ENCODE measurements at regions not wholly inside any gene's neighbourhood (a gene's known extent, or its start where the extent isn't known, plus 50 kb on each side); places are given as distances from the start of the nearest gene placed in this dataset.

- H3K14ac ChIP-seq (ENCODE audit: insufficient read depth, low read length), result no peak overlapping the region
- no CpG with 5 or more reads among the region's 1 CpG for WGBS (ENCODE audit: extremely low coverage, insufficient read length, low lambda C conversion rate)
- no peaks in the 10 kb centered on the region for H3K79me1 ChIP-seq (ENCODE audit: insufficient read depth, low read depth, low read length, poor library complexity, severe bottlenecking)
- H3K4me1 ChIP-seq (ENCODE audit: insufficient read depth, low read length), result no peaks in the 10 kb centered on the region
- no peak overlapping the region for H2BK12ac ChIP-seq (ENCODE audit: insufficient read length, low read depth, low read length)
- H3K9me3 Mint-ChIP-seq, result peaks cover 8 to 9% of the 10 kb centered on the region in 2 experiments; a peak in 4 of 5 replicates
- H3K4ac ChIP-seq (ENCODE audit: low read depth, low read length), result no peak overlapping the region
- H3K4me3 Mint-ChIP-seq, result no peak overlapping the region
- H3K9me3 ChIP-seq (ENCODE audit: control insufficient read depth, low read depth, low read length), result no peaks in the 10 kb centered on the region
- no peak overlapping the region for H2BK5ac ChIP-seq (ENCODE audit: insufficient read length, low read length)
- no peak overlapping the region for H2BK20ac ChIP-seq (ENCODE audit: low read depth, low read length, poor library complexity, severe bottlenecking)
- no peak overlapping the region for H4K5ac ChIP-seq (ENCODE audit: insufficient read length, low read depth, low read length)
- no peak overlapping the region for H3K56ac ChIP-seq (ENCODE audit: insufficient read length, low read depth, low read length)
- H3K27me3 ChIP-seq (ENCODE audit: insufficient read depth, low read length), result no peaks in the 10 kb centered on the region
- no peak overlapping the region for H3K4me2 ChIP-seq (ENCODE audit: insufficient read depth, insufficient read length, low read length)
- H2BK120ac ChIP-seq (ENCODE audit: low read depth, low read length, poor library complexity, severe bottlenecking), result no peak overlapping the region
- no peaks in the 10 kb centered on the region for H3K79me2 ChIP-seq (ENCODE audit: insufficient read depth, low read length)
- no peak overlapping the region for H2BK15ac ChIP-seq (ENCODE audit: low read depth, low read length)
- no peak overlapping the region for H3K27ac ChIP-seq (ENCODE audit: insufficient read length, low read depth, low read length)
- no peaks in the 10 kb centered on the region for H3K27me3 Mint-ChIP-seq (ENCODE audit: low read depth)
- no peak overlapping the region for H4K8ac ChIP-seq (replicated peaks; ENCODE audit: insufficient read length, low read depth, low read length)
- no peak overlapping the region for H4K91ac ChIP-seq (ENCODE audit: insufficient read length, low read depth, low read length)
- H2AFZ ChIP-seq (ENCODE audit: low read length), result no peak overlapping the region
- no peak for DNase-seq
- no peak overlapping the region for H3T11ph ChIP-seq (ENCODE audit: low read length)
- TF ChIP-seq, protein P1, sequence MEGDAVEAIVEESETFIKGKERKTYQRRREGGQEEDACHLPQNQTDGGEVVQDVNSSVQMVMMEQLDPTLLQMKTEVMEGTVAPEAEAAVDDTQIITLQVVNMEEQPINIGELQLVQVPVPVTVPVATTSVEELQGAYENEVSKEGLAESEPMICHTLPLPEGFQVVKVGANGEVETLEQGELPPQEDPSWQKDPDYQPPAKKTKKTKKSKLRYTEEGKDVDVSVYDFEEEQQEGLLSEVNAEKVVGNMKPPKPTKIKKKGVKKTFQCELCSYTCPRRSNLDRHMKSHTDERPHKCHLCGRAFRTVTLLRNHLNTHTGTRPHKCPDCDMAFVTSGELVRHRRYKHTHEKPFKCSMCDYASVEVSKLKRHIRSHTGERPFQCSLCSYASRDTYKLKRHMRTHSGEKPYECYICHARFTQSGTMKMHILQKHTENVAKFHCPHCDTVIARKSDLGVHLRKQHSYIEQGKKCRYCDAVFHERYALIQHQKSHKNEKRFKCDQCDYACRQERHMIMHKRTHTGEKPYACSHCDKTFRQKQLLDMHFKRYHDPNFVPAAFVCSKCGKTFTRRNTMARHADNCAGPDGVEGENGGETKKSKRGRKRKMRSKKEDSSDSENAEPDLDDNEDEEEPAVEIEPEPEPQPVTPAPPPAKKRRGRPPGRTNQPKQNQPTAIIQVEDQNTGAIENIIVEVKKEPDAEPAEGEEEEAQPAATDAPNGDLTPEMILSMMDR (conservative IDR thresholded peaks at IDR 0.05), result no peak
- H3K23ac ChIP-seq (ENCODE audit: insufficient read length, low read depth, low read length), result no peak overlapping the region
- no peaks in the 10 kb centered on the region; a peak in 1 of 4 replicates for H3K4me1 Mint-ChIP-seq
- no peak overlapping the region for H3K18ac ChIP-seq (ENCODE audit: insufficient read length, low read depth, low read length)
- H3K23me2 ChIP-seq (ENCODE audit: insufficient read length, low read depth, low read length, poor library complexity, severe bottlenecking), result no peaks in the 10 kb centered on the region
- H4K20me1 ChIP-seq (ENCODE audit: control insufficient read depth, insufficient read depth, insufficient read length), result no peaks in the 10 kb centered on the region
- no peak overlapping the region for H3K27ac Mint-ChIP-seq
- no peak overlapping the region for H2AK5ac ChIP-seq (ENCODE audit: insufficient read length, low read length)
- H3K36me3 Mint-ChIP-seq (ENCODE audit: insufficient read depth in 1 of 3, low read depth in 3 of 3), result peaks cover 0 to 3% (median 0%) of the 10 kb centered on the region in 3 experiments; a peak in 4 of 7 replicates
- H3K9ac ChIP-seq (ENCODE audit: extremely low read depth, insufficient read length, low read length), result no peak overlapping the region
Measured at GRCh38 chr3:99248913-99249312, 347.4 kb upstream of the DCBLD2 start.
